Muscle layer of colon (tissue), 2 donors: ENCODE measurements at regions not wholly inside any gene's neighbourhood (a gene's known extent, or its start where the extent isn't known, plus 50 kb on each side); places are given as distances from the start of the nearest gene placed in this dataset.

Experiments
- H3K27ac ChIP-seq: one replicate; pipeline ENCODE4 v1.7.0; 2013; ENCODE audit warnings: low read depth, mild to moderate bottlenecking, low read length, moderate library complexity
- H3K27me3 ChIP-seq, 2 donors: one replicate each; pipeline ENCODE4 v1.7.0; 2013; ENCODE audit warnings: low read length in 2 of 2, mild to moderate bottlenecking in 2 of 2; ENCODE audit not compliant: insufficient read depth in 2 of 2, control insufficient read depth in 1 of 2
- H3K36me3 ChIP-seq: one replicate; pipeline ENCODE4 v1.7.0; 2013; ENCODE audit warnings: mild to moderate bottlenecking, low read length; ENCODE audit not compliant: insufficient read depth
- H3K4me1 ChIP-seq: one replicate; pipeline ENCODE4 v1.7.0; 2013; ENCODE audit warnings: mild to moderate bottlenecking, low read length; ENCODE audit not compliant: insufficient read depth
- H3K4me3 ChIP-seq, 2 donors: one replicate each; pipeline ENCODE4 v1.7.0; 2013; ENCODE audit warnings: low read length in 2 of 2, low read depth in 1 of 2, mild to moderate bottlenecking in 1 of 2, moderate library complexity in 1 of 2
- H3K9ac ChIP-seq: one replicate; pipeline ENCODE4 v1.7.0; 2013; ENCODE audit warnings: low read length
- H3K9me3 ChIP-seq: one replicate; pipeline ENCODE4 v1.7.0; 2013; ENCODE audit warnings: mild to moderate bottlenecking, low read length
- donor health status: abdominal sarcoma.
- donor health status: Adenocarcinoma of cecum.

- no peaks in the 10 kb centered on the region for H3K9me3 ChIP-seq
- no peak overlapping the region for H3K9ac ChIP-seq
- no peak overlapping the region for H3K27ac ChIP-seq
- no peak overlapping the region for H3K4me3 ChIP-seq
- H3K27me3 ChIP-seq: no peaks in the 10 kb centered on the region
- H3K36me3 ChIP-seq: no peaks in the 10 kb centered on the region
- H3K4me1 ChIP-seq: no peaks in the 10 kb centered on the region
Measured at GRCh38 chr6:19761121-19761520, 76.0 kb upstream of the ID4 start.

- no peak overlapping the region for H3K4me3 ChIP-seq
- no peak overlapping the region for H3K9ac ChIP-seq
- H3K36me3 ChIP-seq: no peaks in the 10 kb centered on the region
- no peak overlapping the region for H3K27ac ChIP-seq
- H3K4me1 ChIP-seq: no peaks in the 10 kb centered on the region
- no peaks in the 10 kb centered on the region for H3K27me3 ChIP-seq
- H3K9me3 ChIP-seq: no peaks in the 10 kb centered on the region
Measured at GRCh38 chr6:19771753-19772336, 65.3 kb upstream of the ID4 start.

GRCh38 chr6:19772891-19773290, 64.3 kb upstream of the ID4 start:
- no peak overlapping the region for H3K4me3 ChIP-seq
- no peaks in the 10 kb centered on the region for H3K36me3 ChIP-seq
- H3K9ac ChIP-seq: no peak overlapping the region
- H3K9me3 ChIP-seq: no peaks in the 10 kb centered on the region
- H3K27me3 ChIP-seq: no peaks in the 10 kb centered on the region
- no peak overlapping the region for H3K27ac ChIP-seq
- H3K4me1 ChIP-seq: no peaks in the 10 kb centered on the region

GRCh38 chr6:19781269-19781668, 55.9 kb upstream of the ID4 start:
- H3K4me3 ChIP-seq: no peak overlapping the region
- H3K9ac ChIP-seq: no peak overlapping the region
- H3K4me1 ChIP-seq: no peaks in the 10 kb centered on the region
- H3K9me3 ChIP-seq: no peaks in the 10 kb centered on the region
- no peak overlapping the region for H3K27ac ChIP-seq
- H3K36me3 ChIP-seq: no peaks in the 10 kb centered on the region
- no peaks in the 10 kb centered on the region for H3K27me3 ChIP-seq

GRCh38 chr6:19782588-19782987, 54.6 kb upstream of the ID4 start:
- no peaks in the 10 kb centered on the region for H3K4me1 ChIP-seq
- H3K36me3 ChIP-seq: no peaks in the 10 kb centered on the region
- H3K27ac ChIP-seq: no peak overlapping the region
- no peaks in the 10 kb centered on the region for H3K27me3 ChIP-seq
- H3K9me3 ChIP-seq: no peaks in the 10 kb centered on the region
- H3K9ac ChIP-seq: no peak overlapping the region
- no peak overlapping the region for H3K4me3 ChIP-seq
